ENCODE measurements at regions not wholly inside any gene's neighbourhood (a gene's known extent, or its start where the extent isn't known, plus 50 kb on each side); places are given as distances from the start of the nearest gene placed in this dataset.
"Not testable (repeated sequence)": the region's sequence is repeated elsewhere in the genome, so short reads cannot be mapped to it uniquely, and the experiment has no call there.

- H3K4me3 Mint-ChIP-seq, result no peak overlapping the region
- ATAC-seq (ENCODE audit: low read depth), result peak; percentile 59
- H3K27me3 Mint-ChIP-seq, result no peaks in the 10 kb centered on the region
- H3K36me3 Mint-ChIP-seq (ENCODE audit: low read depth), result peaks cover 1% of the 10 kb centered on the region
- peak; percentile 50 for DNase-seq
- ChIA-PET POLR2A (interaction anchor here (2.1 to 3.3 kb wide), 2 partner anchors 21 to 89 kb away, joined by 8 to 54 read pairs; no protein-coding TSS in a partner anchor), CTCF (interaction anchor here (1.2 to 1.4 kb wide), 2 partner anchors 99 to 111 kb away, joined by 3 to 4 read pairs; no protein-coding TSS in a partner anchor)
- peak overlapping the region; percentile 0 for H3K27ac Mint-ChIP-seq
- intact Hi-C loops (cut with micrococcal nuclease), result loop anchor here (5.0 to 10.0 kb wide), 3 partner anchors 89 to 433 kb away; no protein-coding TSS in a partner anchor
- peaks cover 43% of the 10 kb centered on the region for H3K4me1 Mint-ChIP-seq
- peaks cover 2% of the 10 kb centered on the region for H3K9me3 Mint-ChIP-seq
- TF ChIP-seq, protein P1, sequence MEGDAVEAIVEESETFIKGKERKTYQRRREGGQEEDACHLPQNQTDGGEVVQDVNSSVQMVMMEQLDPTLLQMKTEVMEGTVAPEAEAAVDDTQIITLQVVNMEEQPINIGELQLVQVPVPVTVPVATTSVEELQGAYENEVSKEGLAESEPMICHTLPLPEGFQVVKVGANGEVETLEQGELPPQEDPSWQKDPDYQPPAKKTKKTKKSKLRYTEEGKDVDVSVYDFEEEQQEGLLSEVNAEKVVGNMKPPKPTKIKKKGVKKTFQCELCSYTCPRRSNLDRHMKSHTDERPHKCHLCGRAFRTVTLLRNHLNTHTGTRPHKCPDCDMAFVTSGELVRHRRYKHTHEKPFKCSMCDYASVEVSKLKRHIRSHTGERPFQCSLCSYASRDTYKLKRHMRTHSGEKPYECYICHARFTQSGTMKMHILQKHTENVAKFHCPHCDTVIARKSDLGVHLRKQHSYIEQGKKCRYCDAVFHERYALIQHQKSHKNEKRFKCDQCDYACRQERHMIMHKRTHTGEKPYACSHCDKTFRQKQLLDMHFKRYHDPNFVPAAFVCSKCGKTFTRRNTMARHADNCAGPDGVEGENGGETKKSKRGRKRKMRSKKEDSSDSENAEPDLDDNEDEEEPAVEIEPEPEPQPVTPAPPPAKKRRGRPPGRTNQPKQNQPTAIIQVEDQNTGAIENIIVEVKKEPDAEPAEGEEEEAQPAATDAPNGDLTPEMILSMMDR (IDR thresholded peaks at IDR 0.05), result no peak
These were observed 104.8 kb upstream of the POU3F1 start for GRCh38 chr1:38151399-38151798.

GRCh38 chr1:38146079-38146478, 99.5 kb upstream of the POU3F1 start:
- H3K4me3 Mint-ChIP-seq; POLR2A ChIA-PET; H3K4me1 Mint-ChIP-seq; DNase-seq; H3K36me3 Mint-ChIP-seq (ENCODE audit: low read depth); CTCF ChIA-PET; H3K27me3 Mint-ChIP-seq; ATAC-seq (ENCODE audit: low read depth); H3K27ac Mint-ChIP-seq; intact Hi-C loops (cut with micrococcal nuclease): not testable (repeated sequence)
- H3K9me3 Mint-ChIP-seq, result peaks cover 11% of the 10 kb centered on the region

GRCh38 chr1:38142606-38143005, 96.0 kb upstream of the POU3F1 start:
- no peak for DNase-seq
- ChIA-PET POLR2A (no interaction called here), CTCF (no interaction called here)
- intact Hi-C loops (cut with micrococcal nuclease), result no loop called here
- no peaks in the 10 kb centered on the region for H3K36me3 Mint-ChIP-seq (ENCODE audit: low read depth)
- H3K27ac Mint-ChIP-seq, result no peak overlapping the region
- TF ChIP-seq, protein P1 (IDR thresholded peaks at IDR 0.05), result no peak
- H3K4me1 Mint-ChIP-seq, result no peaks in the 10 kb centered on the region
- peaks cover 11% of the 10 kb centered on the region for H3K9me3 Mint-ChIP-seq
- ATAC-seq (ENCODE audit: low read depth), result no peak
- H3K4me3 Mint-ChIP-seq, result no peak overlapping the region
- H3K27me3 Mint-ChIP-seq, result peaks cover 24% of the 10 kb centered on the region

- peaks cover 9% of the 10 kb centered on the region for H3K9me3 Mint-ChIP-seq
- POLR2A ChIA-PET, result no interaction called here
These were observed 94.9 kb upstream of the POU3F1 start for GRCh38 chr1:38141483-38141882.

DNA sequence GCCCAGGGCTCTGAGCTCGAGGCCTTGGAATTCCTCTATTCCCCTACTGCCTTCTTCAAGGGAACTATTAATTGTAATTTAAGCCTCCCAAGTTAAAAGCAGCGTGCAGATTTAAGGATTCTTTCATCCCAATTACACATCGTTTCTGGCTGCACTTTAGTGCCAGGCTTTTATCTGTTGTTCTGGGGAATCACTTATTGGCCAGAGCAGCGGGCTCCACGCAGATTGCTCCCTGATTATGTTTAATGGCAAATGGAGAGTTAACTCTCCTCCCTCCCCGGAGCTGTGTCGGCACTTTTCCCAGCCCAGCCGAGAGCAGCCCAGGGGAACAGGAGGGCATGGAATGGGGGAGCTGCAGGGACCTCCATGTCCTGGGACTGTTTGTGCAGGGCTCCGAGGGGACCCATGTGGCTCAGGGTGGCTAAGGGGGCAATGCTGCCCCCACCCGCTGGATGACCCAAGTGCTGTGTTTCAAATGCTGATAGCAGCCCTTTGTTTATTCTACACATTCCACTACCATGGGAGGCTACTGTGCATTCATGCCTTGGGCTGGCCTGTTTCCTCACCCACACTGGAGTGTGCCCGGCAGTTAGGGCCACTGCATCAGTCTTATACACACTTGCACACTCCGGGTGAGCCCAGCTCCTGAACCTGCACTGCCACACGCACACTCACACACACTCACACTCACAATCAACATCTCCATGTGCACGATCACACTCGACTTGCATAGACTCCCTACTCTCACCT, 93.3 kb upstream of the POU3F1 start:
- ChIA-PET CTCF (no interaction called here), POLR2A (no interaction called here)
- Mint-ChIP-seq H3K4me1 (no peaks in the 10 kb centered on the region), H3K27ac (no peak overlapping the region), H3K4me3 (no peak overlapping the region), H3K36me3 (ENCODE audit: low read depth) (no peaks in the 10 kb centered on the region), H3K27me3 (peaks cover 45% of the 10 kb centered on the region), H3K9me3 (no peaks in the 10 kb centered on the region)
- ATAC-seq (ENCODE audit: low read depth) (no peak), DNase-seq (no peak)
- TF ChIP-seq, protein P1 (IDR thresholded peaks at IDR 0.05), result no peak
- intact Hi-C loops (cut with micrococcal nuclease), result no loop called here

More at GRCh38 chr1:38141483-38141882, 94.9 kb upstream of the POU3F1 start:
- ATAC-seq (ENCODE audit: low read depth) (no peak), DNase-seq (no peak)
- H3K4me1 Mint-ChIP-seq, result no peaks in the 10 kb centered on the region
- no peak overlapping the region for H3K27ac Mint-ChIP-seq
- H3K27me3 Mint-ChIP-seq, result peaks cover 34% of the 10 kb centered on the region
- CTCF ChIA-PET, result no interaction called here
- no peaks in the 10 kb centered on the region for H3K36me3 Mint-ChIP-seq (ENCODE audit: low read depth)
- no peak overlapping the region for H3K4me3 Mint-ChIP-seq
- intact Hi-C loops (cut with micrococcal nuclease), result no loop called here
- TF ChIP-seq, protein P1 (IDR thresholded peaks at IDR 0.05), result no peak

Data from activated B cell treated with CpG ODN at 0.5 μM for 24 hours (primary cell).